GM12864 (cell line): ENCODE measurements at regions not wholly inside any gene's neighbourhood (a gene's known extent, or its start where the extent isn't known, plus 50 kb on each side); places are given as distances from the start of the nearest gene placed in this dataset.

Experiments
- DNase-seq: peaks from one replicate; pipeline ENCODE4 v3.0.0-alpha.2; 2011; ENCODE audit warnings: low read depth
- H3K4me3 ChIP-seq: 2 replicates; pipeline ENCODE4 v1.5.1; 2011; ENCODE audit warnings: mild to moderate bottlenecking, low read depth, low read length, control low read depth
- TF ChIP-seq, protein P1 (sequence below): IDR thresholded peaks from 2 replicates; pipeline ENCODE4 v1.5.1; 2011; ENCODE audit warnings: low read depth, mild to moderate bottlenecking, moderate library complexity, low read length, control low read depth, inconsistent platforms; ENCODE audit errors: missing control alignments

DNA sequence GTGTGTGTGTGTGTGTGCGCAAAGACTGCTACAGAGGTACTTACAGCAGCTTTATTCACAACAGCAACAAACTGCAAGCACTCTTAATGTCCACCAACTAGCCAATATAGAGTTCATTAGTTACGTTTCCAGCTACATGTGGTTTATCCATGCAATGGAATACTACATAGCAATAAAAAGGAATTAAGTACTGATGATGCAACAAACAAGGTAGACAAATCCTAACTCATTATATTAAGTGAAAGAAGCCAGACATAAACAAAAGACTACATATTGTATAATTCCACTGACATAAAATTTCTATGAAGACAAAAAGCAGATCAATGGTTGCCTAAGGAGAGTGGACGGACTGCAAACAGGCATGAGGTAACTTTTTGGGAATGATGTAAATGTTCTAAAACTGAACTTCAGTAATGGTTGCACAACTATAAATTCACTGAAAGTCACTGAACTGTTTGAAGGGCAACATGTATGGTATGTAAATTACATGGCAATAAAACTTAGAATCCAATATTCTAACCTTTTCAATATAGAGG is 433.7 kb downstream of the SHQ1 start:
- no peak for DNase-seq
- TF ChIP-seq, protein P1, sequence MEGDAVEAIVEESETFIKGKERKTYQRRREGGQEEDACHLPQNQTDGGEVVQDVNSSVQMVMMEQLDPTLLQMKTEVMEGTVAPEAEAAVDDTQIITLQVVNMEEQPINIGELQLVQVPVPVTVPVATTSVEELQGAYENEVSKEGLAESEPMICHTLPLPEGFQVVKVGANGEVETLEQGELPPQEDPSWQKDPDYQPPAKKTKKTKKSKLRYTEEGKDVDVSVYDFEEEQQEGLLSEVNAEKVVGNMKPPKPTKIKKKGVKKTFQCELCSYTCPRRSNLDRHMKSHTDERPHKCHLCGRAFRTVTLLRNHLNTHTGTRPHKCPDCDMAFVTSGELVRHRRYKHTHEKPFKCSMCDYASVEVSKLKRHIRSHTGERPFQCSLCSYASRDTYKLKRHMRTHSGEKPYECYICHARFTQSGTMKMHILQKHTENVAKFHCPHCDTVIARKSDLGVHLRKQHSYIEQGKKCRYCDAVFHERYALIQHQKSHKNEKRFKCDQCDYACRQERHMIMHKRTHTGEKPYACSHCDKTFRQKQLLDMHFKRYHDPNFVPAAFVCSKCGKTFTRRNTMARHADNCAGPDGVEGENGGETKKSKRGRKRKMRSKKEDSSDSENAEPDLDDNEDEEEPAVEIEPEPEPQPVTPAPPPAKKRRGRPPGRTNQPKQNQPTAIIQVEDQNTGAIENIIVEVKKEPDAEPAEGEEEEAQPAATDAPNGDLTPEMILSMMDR = no peak

DNA sequence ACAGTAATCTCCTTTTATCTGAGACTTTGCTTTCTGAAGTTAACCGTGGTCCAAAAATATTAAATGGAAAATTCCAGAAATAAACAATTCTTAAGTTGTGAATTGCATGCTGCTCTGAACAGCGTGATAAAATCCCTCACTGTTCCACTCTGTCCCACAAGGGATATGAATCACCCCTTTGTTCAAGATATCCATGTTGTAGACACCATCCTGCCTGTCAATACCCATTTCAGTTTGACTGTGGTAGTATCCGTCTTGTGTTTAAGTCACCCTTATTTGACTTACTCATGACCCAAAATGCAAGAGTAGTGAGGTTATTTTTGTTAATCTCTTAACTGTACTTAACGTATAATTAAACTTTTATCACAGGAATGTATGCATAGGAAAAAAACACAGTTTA is 435.0 kb downstream of the SHQ1 start:
- TF ChIP-seq, protein P1 = no peak
- H3K4me3 ChIP-seq = no peak overlapping the region
- DNase-seq = no peak

More for the DNA sequence above, 433.7 kb downstream of the SHQ1 start:
- H3K4me3 ChIP-seq = no peak overlapping the region

DNA sequence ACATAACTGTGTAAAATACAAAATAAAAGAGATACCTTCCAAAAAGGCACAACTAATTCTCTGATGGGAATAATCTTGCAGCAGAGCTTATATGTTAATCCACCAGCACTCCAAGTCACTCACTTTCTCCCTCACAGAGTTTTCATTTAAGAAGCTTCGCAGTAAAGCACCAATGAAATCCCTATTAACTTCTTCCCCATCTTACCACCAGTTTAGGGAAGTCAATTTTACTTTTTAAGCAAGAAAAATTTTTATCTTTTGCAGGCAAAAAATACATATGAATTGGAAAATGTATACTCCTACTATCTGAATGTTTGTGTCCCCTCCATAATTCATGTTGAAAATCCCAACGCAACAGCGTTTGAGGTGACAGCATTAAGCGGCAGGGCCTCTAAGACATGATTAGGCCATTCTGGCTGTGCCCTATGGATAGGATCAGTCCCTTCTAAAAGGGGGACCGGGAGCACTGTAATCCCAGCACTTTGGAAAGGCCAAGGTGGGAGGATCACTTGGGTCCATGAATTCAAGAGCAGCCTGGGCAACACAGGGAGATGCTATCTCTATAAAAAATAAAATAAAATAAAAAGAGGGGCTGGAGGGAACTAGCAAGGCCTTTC is 435.8 kb downstream of the SHQ1 start:
- no peak overlapping the region for H3K4me3 ChIP-seq
- TF ChIP-seq, protein P1 = no peak
- DNase-seq = no peak

DNA sequence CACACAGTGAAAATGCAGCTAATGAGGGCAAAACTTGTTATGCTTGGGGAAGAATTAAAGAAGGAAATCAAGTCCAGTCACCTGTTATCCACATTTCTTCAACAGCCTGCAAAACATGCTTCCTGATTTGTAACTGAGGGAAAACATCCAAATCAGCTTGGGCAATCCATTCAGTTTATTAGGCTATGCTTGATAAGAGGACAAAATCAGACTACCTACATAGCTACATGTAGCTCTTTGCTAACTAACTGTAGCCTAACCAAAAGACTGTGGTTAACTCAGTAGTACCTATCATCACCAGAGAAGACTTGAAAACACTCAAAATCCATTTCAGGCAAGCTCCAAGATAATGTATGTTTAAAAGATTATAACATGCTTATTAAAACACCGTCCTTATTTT is 436.4 kb downstream of the SHQ1 start:
- DNase-seq = no peak
- no peak overlapping the region for H3K4me3 ChIP-seq
- TF ChIP-seq, protein P1 = no peak

DNA sequence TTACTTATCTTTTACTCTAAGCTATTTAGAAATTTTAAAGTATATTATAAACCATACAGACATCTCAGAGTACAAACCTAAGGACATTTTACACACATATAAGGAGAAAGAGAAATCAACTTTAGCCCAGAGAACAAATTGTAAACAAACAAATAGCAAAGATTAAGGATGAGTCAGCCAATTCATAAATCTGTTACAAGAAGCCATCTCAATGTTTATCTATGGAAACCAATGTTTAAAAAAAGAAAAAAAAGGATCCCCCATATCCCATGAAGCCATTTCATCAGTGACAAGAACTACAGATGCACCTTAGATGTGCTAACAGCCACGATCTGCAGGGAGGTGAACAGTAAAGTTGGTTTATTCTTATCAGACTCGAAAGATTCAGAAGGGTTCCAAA is 437.1 kb downstream of the SHQ1 start:
- DNase-seq = no peak
- H3K4me3 ChIP-seq = no peak overlapping the region
- TF ChIP-seq, protein P1 = no peak

DNA sequence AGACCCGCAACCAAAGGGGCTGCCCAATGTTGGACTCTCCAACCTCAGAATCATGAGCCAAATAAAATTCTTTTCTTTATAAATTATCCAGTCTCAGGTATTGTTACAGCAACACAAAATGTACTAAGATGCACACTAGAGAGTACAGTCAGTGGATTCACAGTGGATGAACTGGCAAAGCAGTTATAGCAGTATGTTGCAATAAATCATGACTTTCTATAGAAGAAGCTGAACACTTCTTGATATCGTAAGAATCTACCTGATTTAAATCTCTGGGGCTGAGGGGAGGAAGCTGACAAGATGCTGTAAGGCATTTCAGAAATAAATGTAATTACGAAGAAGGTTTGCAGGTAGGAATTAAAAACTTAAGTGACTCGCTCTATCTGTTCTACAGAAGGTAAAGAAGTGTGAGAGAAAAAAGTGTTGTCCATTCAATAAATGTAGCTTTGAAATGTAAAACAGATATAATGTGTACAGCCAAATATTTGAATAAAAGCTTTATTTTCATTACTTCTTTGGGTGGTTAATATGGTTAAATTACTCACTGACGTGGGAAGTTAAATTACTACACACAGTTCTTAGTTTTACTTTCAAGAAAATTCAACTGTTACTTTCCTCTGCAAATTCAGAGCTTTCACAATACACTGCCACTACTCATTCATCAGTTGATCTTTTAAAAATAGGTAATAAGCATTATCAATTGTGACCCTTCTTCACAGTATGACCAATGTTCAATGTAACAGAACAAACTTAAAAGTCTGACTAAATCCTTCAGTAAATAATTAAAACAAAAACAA is 439.1 kb downstream of the SHQ1 start:
- TF ChIP-seq, protein P1 = no peak
- no peak overlapping the region for H3K4me3 ChIP-seq
- DNase-seq = no peak
